B cell (primary cell): ENCODE measurements at regions not wholly inside any gene's neighbourhood (a gene's known extent, or its start where the extent isn't known, plus 50 kb on each side); places are given as distances from the start of the nearest gene placed in this dataset.

Experiments
- CTCF ChIP-seq: fragments of 200-600 bp; IDR thresholded peaks from one replicate; pipeline ENCODE4 v1.8.0; 2022; ENCODE audit warnings: antibody characterized with exemption, mild to moderate bottlenecking
- EZH2 ChIP-seq: IDR thresholded peaks from 2 replicates; pipeline ENCODE4 v1.6.1; 2012; ENCODE audit warnings: borderline replicate concordance, low read depth, mild to moderate bottlenecking, moderate library complexity, low read length; ENCODE audit not compliant: insufficient read depth, poor library complexity, severe bottlenecking

- no peak for TF ChIP-seq CTCF
- TF ChIP-seq EZH2, result no peak
Measured at GRCh38 chr14:82438436-82438835, 904.8 kb upstream of the SEL1L start.
